Hepatocyte (in vitro differentiated cells): ENCODE measurements at regions not wholly inside any gene's neighbourhood (a gene's known extent, or its start where the extent isn't known, plus 50 kb on each side); places are given as distances from the start of the nearest gene placed in this dataset.

Experiments
- DNase-seq: peaks from one replicate; pipeline ENCODE4 v3.0.0-alpha.2; 2016; ENCODE audit warnings: low spot score
- H2AFZ ChIP-seq: fragments of 200-600 bp; sonication (generic); 2 replicates; pipeline ENCODE4 v1.6.0; 2016; ENCODE audit warnings: antibody characterized with exemption, mild to moderate bottlenecking
- H3K27ac ChIP-seq: fragments of 200-600 bp; sonication (generic); 2 replicates; pipeline ENCODE4 v1.5.1; 2016; ENCODE audit warnings: mild to moderate bottlenecking
- H3K27me3 ChIP-seq: fragments of 200-600 bp; sonication (generic); 2 replicates; pipeline ENCODE4 v1.6.1; 2016
- H3K36me3 ChIP-seq: fragments of 200-600 bp; sonication (generic); replicated peaks from 2 replicates; pipeline ENCODE4 v1.5.1; 2016; ENCODE audit warnings: low read depth; ENCODE audit not compliant: insufficient read depth
- H3K4me1 ChIP-seq: fragments of 200-600 bp; sonication (generic); 2 replicates; pipeline ENCODE4 v1.5.1; 2016; ENCODE audit warnings: mild to moderate bottlenecking, moderate library complexity; ENCODE audit not compliant: insufficient read depth
- H3K4me2 ChIP-seq: fragments of 200-600 bp; sonication (generic); 2 replicates; pipeline ENCODE4 v1.6.0; 2016
- H3K4me3 ChIP-seq: fragments of 200-600 bp; sonication (generic); 2 replicates; pipeline ENCODE4 v1.5.1; 2016; ENCODE audit warnings: mild to moderate bottlenecking
- H3K79me2 ChIP-seq: fragments of 200-600 bp; sonication (generic); 2 replicates; pipeline ENCODE4 v1.6.0; 2017; ENCODE audit warnings: mild to moderate bottlenecking
- H3K9me2 ChIP-seq: fragments of 200-600 bp; sonication (generic); replicated peaks from 2 replicates; pipeline ENCODE4 v1.6.0; 2017; ENCODE audit warnings: mild to moderate bottlenecking; ENCODE audit not compliant: insufficient read depth
- H3K9me3 ChIP-seq: fragments of 200-600 bp; sonication (generic); 2 replicates; pipeline ENCODE4 v1.5.1; 2016; ENCODE audit warnings: low read depth, mild to moderate bottlenecking
- H4K20me1 ChIP-seq: fragments of 200-600 bp; sonication (generic); 2 replicates; pipeline ENCODE4 v1.6.0; 2016; ENCODE audit warnings: mild to moderate bottlenecking; ENCODE audit not compliant: insufficient read depth, poor library complexity, severe bottlenecking
- CTCF ChIP-seq: fragments of 200-600 bp; sonication (generic); IDR thresholded peaks from 2 replicates; pipeline ENCODE4 v1.5.1; 2016; ENCODE audit warnings: antibody characterized with exemption, mild to moderate bottlenecking; ENCODE audit not compliant: poor library complexity
- EZH2 ChIP-seq: fragments of 200-600 bp; sonication (generic); IDR thresholded peaks from 2 replicates; pipeline ENCODE4 v1.6.1; 2016; ENCODE audit warnings: antibody characterized with exemption, mild to moderate bottlenecking, borderline replicate concordance
- EZH2phosphoT487 ChIP-seq: fragments of 200-600 bp; sonication (generic); IDR thresholded peaks from one replicate; pipeline ENCODE4 v1.6.1; 2018; ENCODE audit warnings: antibody characterized with exemption, mild to moderate bottlenecking, low read depth, moderate library complexity; ENCODE audit not compliant: unreplicated experiment, severe bottlenecking
- WGBS: methylation state at CpG from one replicate; pipeline ENCODE4 v1.1.6; 2016; ENCODE audit warnings: low lambda C conversion rate; ENCODE audit errors: missing lambda C conversion rate; 5-methylcytosine and 5-hydroxymethylcytosine counted together

DNA sequence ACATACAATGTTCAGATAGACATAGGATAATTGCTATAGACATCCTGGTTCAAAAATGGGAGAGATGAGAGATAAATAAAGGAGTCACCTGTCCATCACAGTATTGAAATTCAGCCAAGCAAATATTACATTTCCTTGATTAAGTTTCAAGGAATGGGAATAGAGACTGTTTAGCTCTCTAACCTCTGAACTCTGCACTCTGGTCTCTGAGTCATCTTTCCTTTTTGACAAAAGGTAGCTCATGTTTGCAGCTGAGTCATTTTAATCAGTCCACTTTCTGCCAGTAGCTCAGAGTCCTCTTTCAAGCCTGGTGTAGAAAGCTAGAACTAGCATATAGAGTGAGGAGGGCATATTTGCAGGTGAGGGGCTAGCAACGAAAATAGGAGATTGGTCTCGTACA, 51.4 kb upstream of the GJA8 start:
- no peaks in the 10 kb centered on the region for H3K9me3 ChIP-seq
- no peaks in the 10 kb centered on the region for H3K27me3 ChIP-seq
- TF ChIP-seq EZH2phosphoT487, result no peak
- no peak for TF ChIP-seq CTCF
- no peak for TF ChIP-seq EZH2
- no peak overlapping the region for H3K4me2 ChIP-seq
- peak; percentile 55 for DNase-seq
- no peak overlapping the region for H2AFZ ChIP-seq
- no peak overlapping the region for H3K27ac ChIP-seq
- H3K79me2 ChIP-seq, result no peaks in the 10 kb centered on the region
- no peaks in the 10 kb centered on the region for H3K9me2 ChIP-seq
- WGBS, result 78% methylated on average over 2 of the region's 2 CpGs
- no peak overlapping the region for H3K4me3 ChIP-seq
- H3K4me1 ChIP-seq, result peaks cover 2% of the 10 kb centered on the region
- no peaks in the 10 kb centered on the region for H4K20me1 ChIP-seq
- H3K36me3 ChIP-seq, result no peaks in the 10 kb centered on the region

- Histone ChIP-seq H3K79me2 (no peaks in the 10 kb centered on the region), H3K27me3 (no peaks in the 10 kb centered on the region), H3K9me2 (no peaks in the 10 kb centered on the region), H3K4me3 (no peak overlapping the region), H3K36me3 (no peaks in the 10 kb centered on the region), H3K4me2 (no peak overlapping the region), H2AFZ (no peak overlapping the region), H3K27ac (no peak overlapping the region), H3K9me3 (no peaks in the 10 kb centered on the region), H3K4me1 (peaks cover 2% of the 10 kb centered on the region), H4K20me1 (no peaks in the 10 kb centered on the region)
- 97% methylated on average over 1 of the region's 1 CpG for WGBS
- TF ChIP-seq EZH2phosphoT487 (no peak), CTCF (no peak), EZH2 (no peak)
- no peak for DNase-seq
These were observed 49.8 kb upstream of the GJA8 start for GRCh38 chr1:147852706-147853225.
